ENCODE measurements at regions not wholly inside any gene's neighbourhood (a gene's known extent, or its start where the extent isn't known, plus 50 kb on each side); places are given as distances from the start of the nearest gene placed in this dataset.
A peak's percentile ranks its signal among the peaks of the same experiment; 100 is the strongest.

- Histone ChIP-seq H3K27me3 (ENCODE audit: control insufficient read depth in 2 of 2, insufficient read depth in 2 of 2, low read length in 2 of 2) (peaks cover 4 to 6% of the 10 kb centered on the region in 2 experiments; a peak in 1 of 5 replicates), H3K27ac (ENCODE audit: extremely low read depth, low read depth, low read length) (no peak overlapping the region)
- TF ChIP-seq MAFK (IDR thresholded peaks at IDR 0.05; ENCODE audit: low read length) (peak; percentile 53; the same call in 1 of the 2 replicates), MAZ (CRISPR knock-in tag; conservative IDR thresholded peaks at IDR 0.05 in 1 of 2, IDR thresholded peaks at IDR 0.05 in 1 of 2) (no peak), ATF7 (IDR thresholded peaks at IDR 0.05) (no peak), IRF1 (CRISPR knock-in tag; IDR thresholded peaks at IDR 0.05; ENCODE audit: borderline replicate concordance) (no peak), POLR3G (IDR thresholded peaks at IDR 0.05; ENCODE audit: extremely low read depth, insufficient read length, insufficient replicate concordance) (no peak), CHAMP1 (IDR thresholded peaks at IDR 0.05) (no peak), NFE2 (IDR thresholded peaks at IDR 0.05; ENCODE audit: low read depth) (peak; percentile 75), THAP12 (CRISPR knock-in tag; IDR thresholded peaks at IDR 0.05) (no peak), PTRF (tag; IDR thresholded peaks at IDR 0.05) (no peak), CCNT2 (IDR thresholded peaks at IDR 0.05; ENCODE audit: borderline replicate concordance, extremely low read depth, insufficient read length, low read depth, low read length) (no peak), JUND (IDR thresholded peaks at IDR 0.05; ENCODE audit: borderline replicate concordance, low read depth, low read length) (no peak), JUND (tag; IDR thresholded peaks at IDR 0.05; ENCODE audit: borderline replicate concordance, low read depth, low read length) (no peak), NELFE (IDR thresholded peaks at IDR 0.05; ENCODE audit: insufficient read depth, insufficient read length) (no peak), MTA2 (IDR thresholded peaks at IDR 0.05; ENCODE audit: low read depth) (no peak), MAFF (IDR thresholded peaks at IDR 0.05; ENCODE audit: low read length) (peak; percentile 55; the same call in 1 of the 2 replicates), PTBP1 (IDR thresholded peaks at IDR 0.05; ENCODE audit: low read depth, low read length) (no peak), SMAD3 (CRISPR knock-in tag; conservative IDR thresholded peaks at IDR 0.05) (no peak), C11orf30 (IDR thresholded peaks at IDR 0.05; ENCODE audit: low read depth) (peak; percentile 63), RBM17 (IDR thresholded peaks at IDR 0.05; ENCODE audit: borderline replicate concordance, low read depth, low read length) (no peak), XRCC3 (IDR thresholded peaks at IDR 0.05) (no peak)
These were observed 258.2 kb upstream of the MAP3K1 start for GRCh38 chr5:56557198-56557597.

More at GRCh38 chr5:56557198-56557597, 258.2 kb upstream of the MAP3K1 start:
- peak; percentile 6 for FAIRE-seq
- H3K4me3 ChIP-seq = no peak overlapping the region
- H3K9me3 ChIP-seq (replicated peaks; ENCODE audit: control insufficient read depth, insufficient read depth, low read depth, low read length) = no peaks in the 10 kb centered on the region
- ATAC-seq = no peak
- POLR2A ChIA-PET = no interaction called here
- no peak overlapping the region for H2AFZ ChIP-seq (ENCODE audit: low read depth, low read length)
- H3K4me1 ChIP-seq (replicated peaks in 1 of 2; ENCODE audit: control insufficient read depth in 2 of 2, insufficient read depth in 2 of 2, low read length in 2 of 2) = no peaks in the 10 kb centered on the region
- CTCF ChIA-PET (ENCODE audit: low intra/inter-chr PET ratio) = no interaction called here
- intact Hi-C loops (cut with micrococcal nuclease) (no loop called here), in situ Hi-C loops (cut with MboI) (no loop called here)
- H3K9me1 ChIP-seq (ENCODE audit: control insufficient read depth, insufficient read depth, low read length) = no peaks in the 10 kb centered on the region
- no peaks in the 10 kb centered on the region for H3K36me3 ChIP-seq (ENCODE audit: control insufficient read depth, insufficient read depth, low read length)
- BruUV-seq (replicated peaks) = no TSS peak
- H3K9ac ChIP-seq (ENCODE audit: insufficient read depth in 1 of 2, low read depth in 2 of 2, low read length in 2 of 2) = no peak overlapping the region
- DNase-seq (ENCODE audit: extremely low read depth in 1 of 4, low spot score in 3 of 4) = no peak
- H3K4me2 ChIP-seq (ENCODE audit: insufficient read depth, low read length) = no peak overlapping the region
- 18% methylated on average over 3 of the region's 3 CpGs for WGBS (ENCODE audit: insufficient coverage, low coverage, missing lambda C conversion rate)
- H4K20me1 ChIP-seq (replicated peaks; ENCODE audit: control insufficient read depth, insufficient read depth, low read length) = no peaks in the 10 kb centered on the region
- no peaks in the 10 kb centered on the region for H3K79me2 ChIP-seq (ENCODE audit: control insufficient read depth, insufficient read depth, low read length)

All from K562 (cell line).